Keratinocyte (primary cell): ENCODE measurements at regions not wholly inside any gene's neighbourhood (a gene's known extent, or its start where the extent isn't known, plus 50 kb on each side); places are given as distances from the start of the nearest gene placed in this dataset.
A peak's percentile ranks its signal among the peaks of the same experiment; 100 is the strongest.

Experiments
- DNase-seq: peaks from one replicate; pipeline ENCODE4 v3.0.0-alpha.2; 2011; ENCODE audit warnings: low read depth, missing footprints, low spot score
- FAIRE-seq: peaks from 2 replicates; lab custom pipeline; 2011; peaks lifted over from hg19 to GRCh38; lab: Jason Lieb, UNC
- H2AFZ ChIP-seq: 2 replicates; pipeline ENCODE4 v1.6.0; 2012; ENCODE audit warnings: low read length, control low read depth, inconsistent platforms; ENCODE audit not compliant: control insufficient read depth
- H3K27ac ChIP-seq: 2 replicates; pipeline ENCODE4 v1.5.1; 2011; ENCODE audit warnings: low read length; ENCODE audit not compliant: control insufficient read depth, insufficient read depth
- H3K27me3 ChIP-seq: 3 replicates; pipeline ENCODE4 v1.6.0; 2011; ENCODE audit warnings: low read length; ENCODE audit not compliant: control insufficient read depth, insufficient read depth; ENCODE audit errors: extremely low read depth
- H3K36me3 ChIP-seq, 2 experiments: 2 replicates in 1 of 2; 3 replicates in 1 of 2; pipeline ENCODE4 v1.5.1; 2011; ENCODE audit warnings: low read length in 2 of 2, mild to moderate bottlenecking in 1 of 2; ENCODE audit not compliant: control insufficient read depth in 2 of 2, insufficient read depth in 2 of 2; ENCODE audit errors: extremely low read depth in 1 of 2
- H3K4me1 ChIP-seq: 3 replicates; pipeline ENCODE4 v1.5.1; 2011; ENCODE audit warnings: low read length; ENCODE audit not compliant: control insufficient read depth, insufficient read depth; ENCODE audit errors: extremely low read depth
- H3K4me2 ChIP-seq: 3 replicates; pipeline ENCODE4 v1.6.0; 2011; ENCODE audit warnings: low read depth, low read length; ENCODE audit not compliant: control insufficient read depth, insufficient read depth; ENCODE audit errors: extremely low read depth
- H3K4me3 ChIP-seq, 3 experiments: fragments of 200-600 bp in 1 of 3; sonication (generic) in 1 of 3; 2 replicates in 2 of 3; 3 replicates in 1 of 3; pipeline ENCODE4 v1.5.1; 2011 to 2016; ENCODE audit warnings: low read length in 3 of 3, mild to moderate bottlenecking in 3 of 3, control low read depth in 2 of 3, inconsistent platforms in 1 of 3, low read depth in 1 of 3, mixed read lengths in 1 of 3, mixed run types in 1 of 3, moderate library complexity in 1 of 3; ENCODE audit not compliant: control insufficient read depth in 2 of 3, insufficient read depth in 2 of 3; ENCODE audit errors: extremely low read depth in 1 of 3
- H3K79me2 ChIP-seq: 2 replicates; pipeline ENCODE4 v1.6.0; 2012; ENCODE audit warnings: low read length; ENCODE audit not compliant: control insufficient read depth, insufficient read depth
- H3K9ac ChIP-seq: 3 replicates; pipeline ENCODE4 v1.6.0; 2011; ENCODE audit warnings: low read length; ENCODE audit not compliant: control insufficient read depth, insufficient read depth; ENCODE audit errors: extremely low read depth
- H3K9me1 ChIP-seq: 3 replicates; pipeline ENCODE4 v1.6.0; 2011; ENCODE audit warnings: low read length; ENCODE audit not compliant: control insufficient read depth, insufficient read depth; ENCODE audit errors: extremely low read depth
- H3K9me3 ChIP-seq: 2 replicates; pipeline ENCODE4 v1.5.1; 2012; ENCODE audit warnings: low read depth, low read length; ENCODE audit not compliant: control insufficient read depth
- H4K20me1 ChIP-seq: 3 replicates; pipeline ENCODE4 v1.6.0; 2011; ENCODE audit warnings: low read length; ENCODE audit not compliant: control insufficient read depth, insufficient read depth; ENCODE audit errors: extremely low read depth
- EZH2 ChIP-seq: IDR thresholded peaks from one replicate; pipeline ENCODE4 v1.6.1; 2012; ENCODE audit warnings: inconsistent platforms, mild to moderate bottlenecking, low read length, moderate library complexity
- dilution Hi-C: fragments of 300-500 bp; cut with MboI; formaldehyde crosslinking; loops from one replicate; pipeline ENCODE4 v1.7.0; 2020; ENCODE audit warnings: low sequenced_read_pairs; ENCODE audit not compliant: extremely low pct_ligation_motif_present
- TF ChIP-seq, protein P1 (sequence below), 3 experiments: IDR thresholded peaks in 1 of 3; conservative IDR thresholded peaks in 1 of 3; optimal IDR thresholded peaks in 1 of 3; 2 replicates in 2 of 3; 3 replicates in 1 of 3; pipeline versions ENCODE3 to v1.5.1; 2011; ENCODE audit warnings: low read length in 3 of 3, mild to moderate bottlenecking in 3 of 3, moderate library complexity in 2 of 3, control low read depth in 1 of 3, inconsistent platforms in 1 of 3; ENCODE audit not compliant: insufficient read depth in 2 of 3; ENCODE audit errors: extremely low read depth in 1 of 3

DNA sequence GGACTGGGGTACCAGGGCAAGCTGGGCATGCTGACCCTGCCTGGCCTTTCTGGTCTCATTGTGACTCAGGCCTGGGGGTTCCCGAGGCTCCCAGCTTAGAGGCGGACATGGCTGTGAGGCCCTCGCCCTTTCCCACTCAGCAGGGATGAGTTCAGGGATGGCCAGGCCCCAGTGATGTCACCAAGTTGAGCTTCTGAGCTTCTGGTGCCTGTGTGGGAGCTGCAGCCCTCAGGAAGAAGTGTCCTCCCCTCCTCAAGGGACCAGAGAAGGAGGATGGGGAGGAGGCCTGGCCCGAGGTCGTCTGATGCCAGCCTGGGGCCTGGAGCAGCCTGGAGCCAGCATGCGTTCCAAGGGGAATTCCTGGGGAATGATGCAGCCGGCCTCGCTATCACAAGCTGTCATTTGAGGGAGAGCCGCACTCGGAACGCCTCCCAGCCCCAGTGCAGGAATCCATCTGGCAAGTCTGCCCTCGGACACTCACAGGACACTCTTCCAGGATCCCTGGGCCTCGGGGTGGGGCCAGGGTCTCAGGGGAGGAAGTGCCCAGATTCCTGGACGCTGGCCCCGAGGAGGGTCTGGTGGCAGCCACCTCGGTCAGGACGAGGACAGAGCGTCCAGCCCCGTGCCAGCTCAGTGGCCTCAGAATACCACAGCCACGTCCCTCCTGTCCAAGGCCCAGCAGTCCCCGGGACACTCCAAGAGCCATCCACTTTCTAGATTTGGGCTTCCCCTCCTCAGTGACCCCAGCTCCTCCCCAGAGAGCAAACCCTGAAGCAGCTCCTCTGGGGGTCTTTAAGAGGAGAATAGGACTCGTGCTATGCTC is 61.2 kb upstream of the GPC1 start:
- H3K9ac ChIP-seq = peak overlapping the region; percentile 33
- H3K9me3 ChIP-seq = no peaks in the 10 kb centered on the region
- H3K4me2 ChIP-seq = no peak overlapping the region
- H3K79me2 ChIP-seq = no peaks in the 10 kb centered on the region
- dilution Hi-C loops = no loop called here
- DNase-seq (peak; percentile 26), FAIRE-seq (peak; percentile 71)
- H3K9me1 ChIP-seq = no peaks in the 10 kb centered on the region
- peaks cover 21% of the 10 kb centered on the region for H3K4me1 ChIP-seq
- no peak overlapping the region for H3K27ac ChIP-seq
- TF ChIP-seq EZH2 = no peak
- TF ChIP-seq, protein P1, sequence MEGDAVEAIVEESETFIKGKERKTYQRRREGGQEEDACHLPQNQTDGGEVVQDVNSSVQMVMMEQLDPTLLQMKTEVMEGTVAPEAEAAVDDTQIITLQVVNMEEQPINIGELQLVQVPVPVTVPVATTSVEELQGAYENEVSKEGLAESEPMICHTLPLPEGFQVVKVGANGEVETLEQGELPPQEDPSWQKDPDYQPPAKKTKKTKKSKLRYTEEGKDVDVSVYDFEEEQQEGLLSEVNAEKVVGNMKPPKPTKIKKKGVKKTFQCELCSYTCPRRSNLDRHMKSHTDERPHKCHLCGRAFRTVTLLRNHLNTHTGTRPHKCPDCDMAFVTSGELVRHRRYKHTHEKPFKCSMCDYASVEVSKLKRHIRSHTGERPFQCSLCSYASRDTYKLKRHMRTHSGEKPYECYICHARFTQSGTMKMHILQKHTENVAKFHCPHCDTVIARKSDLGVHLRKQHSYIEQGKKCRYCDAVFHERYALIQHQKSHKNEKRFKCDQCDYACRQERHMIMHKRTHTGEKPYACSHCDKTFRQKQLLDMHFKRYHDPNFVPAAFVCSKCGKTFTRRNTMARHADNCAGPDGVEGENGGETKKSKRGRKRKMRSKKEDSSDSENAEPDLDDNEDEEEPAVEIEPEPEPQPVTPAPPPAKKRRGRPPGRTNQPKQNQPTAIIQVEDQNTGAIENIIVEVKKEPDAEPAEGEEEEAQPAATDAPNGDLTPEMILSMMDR (optimal IDR thresholded peaks at IDR 0.05 in 1 of 3, IDR thresholded peaks at IDR 0.05 in 1 of 3, conservative IDR thresholded peaks at IDR 0.05 in 1 of 3; ENCODE audit: extremely low read depth in 1 of 3, insufficient read depth in 2 of 3, low read length in 3 of 3) = no peak
- no peaks in the 10 kb centered on the region for H4K20me1 ChIP-seq
- H3K27me3 ChIP-seq = peaks cover 16% of the 10 kb centered on the region
- H3K4me3 ChIP-seq = no peak overlapping the region
- H3K36me3 ChIP-seq = no peaks in the 10 kb centered on the region
- no peak overlapping the region for H2AFZ ChIP-seq

DNA sequence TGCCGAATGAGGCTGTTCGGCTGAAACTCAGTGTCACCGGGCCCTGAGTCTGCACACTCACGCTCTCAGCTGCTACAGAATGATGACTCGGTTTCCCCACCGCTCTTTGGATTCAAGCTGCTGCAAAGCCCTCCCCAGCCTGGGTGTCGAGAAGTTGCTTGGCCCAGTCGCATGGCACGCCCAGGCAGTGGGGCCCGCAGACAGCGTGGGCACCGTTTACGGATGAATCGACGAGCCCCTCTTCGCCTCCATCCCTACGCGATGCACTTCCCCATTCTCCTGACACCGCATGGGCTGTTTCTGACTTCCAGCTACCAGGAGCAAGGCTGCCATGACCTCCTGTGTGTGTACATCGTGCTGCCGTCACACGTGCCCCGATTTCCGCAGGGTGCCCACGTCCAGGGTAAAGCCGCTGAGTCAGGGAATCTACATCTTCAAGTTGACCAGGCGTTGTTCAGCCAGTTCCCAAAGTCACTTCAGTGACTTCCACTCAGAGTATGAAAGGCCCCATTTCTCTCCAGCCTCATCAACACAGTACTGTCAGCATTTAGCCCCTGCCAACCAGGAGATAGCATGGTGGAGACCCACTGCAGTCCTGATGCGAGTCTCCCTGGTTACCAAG is 60.3 kb upstream of the GPC1 start:
- TF ChIP-seq EZH2 = no peak
- TF ChIP-seq, protein P1 (optimal IDR thresholded peaks at IDR 0.05 in 1 of 3, IDR thresholded peaks at IDR 0.05 in 1 of 3, conservative IDR thresholded peaks at IDR 0.05 in 1 of 3; ENCODE audit: extremely low read depth in 1 of 3, insufficient read depth in 2 of 3, low read length in 3 of 3) = no peak
- no peaks in the 10 kb centered on the region for H3K36me3 ChIP-seq
- DNase-seq (no peak), FAIRE-seq (no peak)
- H3K9me1 ChIP-seq = no peaks in the 10 kb centered on the region
- peaks cover 17% of the 10 kb centered on the region for H3K27me3 ChIP-seq
- H3K9me3 ChIP-seq = no peaks in the 10 kb centered on the region
- H3K27ac ChIP-seq = no peak overlapping the region
- H2AFZ ChIP-seq = no peak overlapping the region
- no peak overlapping the region for H3K4me2 ChIP-seq
- no peaks in the 10 kb centered on the region for H3K79me2 ChIP-seq
- H3K4me1 ChIP-seq = peaks cover 12% of the 10 kb centered on the region
- H3K9ac ChIP-seq = no peak overlapping the region
- dilution Hi-C loops = no loop called here
- no peaks in the 10 kb centered on the region for H4K20me1 ChIP-seq
- no peak overlapping the region for H3K4me3 ChIP-seq
